Activated T-cell treated with anti-CD3 and anti-CD28 coated beads, Interleukin-2, amount 50 U/mL, for 48 hours (primary cell): ENCODE measurements at regions not wholly inside any gene's neighbourhood (a gene's known extent, or its start where the extent isn't known, plus 50 kb on each side); places are given as distances from the start of the nearest gene placed in this dataset.
"Not testable (repeated sequence)": the region's sequence is repeated elsewhere in the genome, so short reads cannot be mapped to it uniquely, and the experiment has no call there.

Experiments
- DNase-seq, 2 experiments: peaks; one replicate each; pipeline ENCODE4 v3.0.0-alpha.2; 2020

- not testable (repeated sequence) for DNase-seq
Measured at GRCh38 chr9:41754403-41754802, 374.8 kb downstream of the CNTNAP3B start.

GRCh38 chr9:41741897-41742296 is 387.3 kb downstream of the CNTNAP3B start:
- not testable (repeated sequence) for DNase-seq

DNA sequence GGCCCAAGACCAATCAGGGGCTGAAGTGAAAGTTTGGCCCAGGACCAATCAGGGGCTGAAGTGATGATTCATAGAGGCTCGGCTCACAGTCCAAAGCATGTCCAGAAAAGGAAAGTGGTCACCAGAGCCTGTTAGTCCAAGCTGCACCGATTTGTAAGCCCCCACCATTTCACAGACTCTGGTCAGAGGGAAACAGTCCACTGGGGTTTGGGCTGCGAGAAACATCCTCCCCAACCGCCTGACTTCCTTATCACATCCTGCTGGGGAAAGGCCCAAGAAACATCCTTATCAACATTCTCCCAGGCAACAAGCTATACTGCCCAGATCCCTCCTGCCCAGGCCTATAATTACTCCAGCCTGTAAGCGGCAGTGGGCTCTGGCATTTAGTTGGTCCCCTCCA is 388.1 kb downstream of the CNTNAP3B start:
- not testable (repeated sequence) for DNase-seq

DNA sequence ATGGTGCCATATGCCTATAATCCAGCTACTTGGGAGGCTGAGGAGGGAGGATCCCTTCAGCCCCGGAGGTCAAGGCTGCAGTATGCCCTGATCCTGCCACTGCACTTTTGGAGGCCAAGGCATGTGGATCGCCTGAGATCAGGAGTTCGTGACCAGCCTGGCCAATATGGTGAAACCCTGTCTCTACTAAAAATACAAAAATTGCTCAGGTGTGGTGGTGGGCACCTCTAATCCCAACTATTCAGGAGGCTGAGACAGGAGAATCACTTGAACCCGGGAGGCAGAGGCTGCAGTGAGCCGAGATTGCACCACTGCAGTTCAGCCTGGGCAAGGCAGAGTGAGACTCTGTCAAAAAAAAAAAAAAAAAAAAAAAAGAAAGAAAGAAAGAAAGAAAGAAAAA is 390.5 kb downstream of the CNTNAP3B start:
- not testable (repeated sequence) for DNase-seq

DNA sequence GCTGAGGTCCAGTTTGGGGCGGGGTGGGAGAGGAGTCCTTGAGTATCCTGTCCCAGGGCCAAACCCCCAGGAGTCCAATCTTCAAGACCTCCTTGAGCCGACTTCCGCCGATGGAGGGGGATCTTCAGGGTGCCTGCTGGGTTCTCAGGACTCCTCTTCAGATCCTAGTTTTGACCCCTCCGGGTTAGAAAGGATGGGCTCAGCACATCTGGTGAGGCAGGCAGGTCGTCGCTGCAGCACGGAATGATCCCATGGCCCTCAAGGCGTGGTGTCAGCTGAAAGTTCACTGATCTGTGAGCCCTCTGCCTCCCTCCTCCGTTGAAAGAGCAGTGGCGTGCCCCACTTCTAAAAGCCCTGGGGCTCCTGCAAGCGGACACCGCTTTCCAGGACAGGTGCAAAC is 430.0 kb downstream of the CNTNAP3B start:
- not testable (repeated sequence) for DNase-seq

GRCh38 chr9:41697080-41697479 is 432.1 kb downstream of the CNTNAP3B start:
- not testable (repeated sequence) for DNase-seq

DNA sequence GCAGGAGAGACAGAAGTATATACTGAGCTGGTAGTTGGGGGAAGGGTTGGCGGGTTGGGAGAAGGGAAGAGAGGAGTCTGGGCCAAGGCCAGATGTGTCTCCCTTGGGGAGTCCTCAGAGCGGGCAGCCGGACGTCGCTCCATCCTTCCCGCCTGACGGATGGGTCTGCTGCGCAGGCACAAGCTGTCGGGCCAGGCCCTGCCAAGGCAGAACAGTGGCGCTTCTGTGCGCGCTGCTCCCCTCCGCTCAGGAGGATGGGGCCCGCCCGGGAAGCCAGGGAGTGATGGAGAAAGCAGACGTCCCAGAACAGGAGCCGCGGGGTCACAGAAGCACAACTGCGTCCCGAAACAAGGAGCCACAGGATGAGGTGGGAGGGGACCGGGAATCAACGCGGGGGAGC is 449.9 kb downstream of the CNTNAP3B start:
- not testable (repeated sequence) for DNase-seq

DNA sequence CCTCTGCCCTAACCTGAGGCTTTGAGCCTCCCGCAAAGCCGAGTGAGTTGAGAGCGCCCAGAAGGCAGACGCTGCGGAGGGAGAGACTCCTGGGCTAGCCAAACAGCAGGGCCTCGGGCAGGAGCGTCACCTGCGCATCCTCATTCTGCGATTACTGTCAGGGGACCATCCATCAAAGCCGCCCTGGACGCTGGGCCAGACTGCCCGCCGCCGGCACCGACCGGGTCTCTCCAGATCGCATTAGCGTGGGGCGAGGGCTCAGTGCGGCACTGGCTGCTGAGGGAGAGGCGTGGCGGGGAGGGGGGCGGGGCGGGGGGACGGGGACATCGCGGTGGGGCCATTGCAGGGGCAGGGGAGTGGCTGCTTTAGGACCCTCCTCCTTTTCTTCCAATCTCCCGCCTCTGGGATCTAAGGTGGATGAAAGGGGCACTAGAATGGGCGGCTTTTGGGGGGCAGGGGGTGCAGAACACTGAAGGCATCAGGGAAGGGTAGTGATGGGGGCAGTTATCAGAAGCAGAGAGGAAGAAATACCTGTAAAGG is 465.7 kb downstream of the CNTNAP3B start:
- not testable (repeated sequence) for DNase-seq

DNA sequence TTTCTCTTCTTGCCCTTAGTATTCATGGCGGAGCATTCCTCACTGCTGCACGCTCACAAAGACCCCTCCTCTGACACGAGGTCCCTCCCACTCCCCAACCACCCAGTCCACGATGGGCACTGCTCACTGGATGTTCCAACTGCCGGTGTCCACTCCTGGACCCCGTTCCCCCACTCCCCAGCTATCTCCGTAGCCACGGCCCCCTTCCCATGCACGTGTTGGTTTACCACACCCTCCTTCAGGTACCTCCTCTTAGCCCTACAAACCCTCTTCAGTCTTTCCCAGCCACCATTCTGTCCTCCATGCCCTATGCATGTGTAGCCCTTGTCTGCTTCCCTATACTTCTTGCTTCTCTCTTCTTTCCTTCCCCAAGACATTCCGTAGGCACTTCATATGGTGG is 469.6 kb upstream of the ZNG1F start:
- DNase-seq, result not testable (repeated sequence)

DNA sequence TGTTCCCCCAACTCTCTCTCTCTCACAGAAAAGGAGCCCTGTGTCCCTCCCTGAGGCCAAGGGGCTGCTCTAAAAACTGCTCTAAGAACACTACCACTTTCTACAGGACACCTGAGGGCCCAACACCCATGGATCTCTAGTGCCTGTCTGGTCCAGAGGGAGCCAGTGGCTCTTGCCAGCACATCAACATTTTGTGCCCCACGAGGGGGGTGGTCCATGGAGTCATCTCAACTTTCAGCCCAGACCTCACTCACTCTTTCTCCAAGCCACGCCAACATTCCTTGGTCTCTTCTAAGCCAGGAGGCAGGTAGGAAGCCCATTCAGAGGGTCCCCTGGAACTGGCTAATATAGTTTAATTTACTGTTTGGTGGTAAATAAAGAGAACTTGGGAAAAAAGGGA is 469.0 kb upstream of the ZNG1F start:
- DNase-seq, result not testable (repeated sequence)

- DNase-seq, result not testable (repeated sequence)
Measured at GRCh38 chr9:41657141-41657540, 468.0 kb upstream of the ZNG1F start.

DNA sequence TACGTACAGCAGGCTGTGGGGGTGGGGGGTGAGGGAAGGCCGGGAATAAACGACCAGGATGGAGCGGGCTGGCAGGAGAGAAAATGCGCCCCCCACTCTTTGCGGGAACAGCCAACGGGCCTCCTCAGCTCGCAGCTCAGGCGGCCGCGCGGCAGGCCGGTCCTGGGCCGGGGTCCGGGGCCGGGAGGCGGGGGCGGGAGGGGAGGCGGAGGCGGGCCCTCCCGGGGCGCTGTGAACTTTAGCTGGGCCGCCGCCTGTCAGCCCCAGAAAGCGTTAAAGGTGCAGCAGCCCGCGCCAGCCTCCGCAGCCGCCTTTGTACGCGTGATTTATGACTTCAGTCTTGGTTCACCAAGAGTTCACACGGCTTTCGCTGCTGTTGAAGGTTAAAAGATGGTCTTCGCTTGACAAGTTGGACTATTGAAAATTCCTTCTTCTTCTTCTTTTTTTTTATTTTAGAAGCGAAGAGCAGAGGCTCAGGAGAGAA is 466.0 kb upstream of the ZNG1F start:
- DNase-seq, result peak in 1 of 2 experiments; percentile 19

- DNase-seq, result not testable (repeated sequence)
Measured at GRCh38 chr9:41654349-41654748, 465.2 kb upstream of the ZNG1F start.

GRCh38 chr9:41653560-41654340 is 464.6 kb upstream of the ZNG1F start:
- DNase-seq, result peak in 1 of 2 experiments; percentile 17

DNA sequence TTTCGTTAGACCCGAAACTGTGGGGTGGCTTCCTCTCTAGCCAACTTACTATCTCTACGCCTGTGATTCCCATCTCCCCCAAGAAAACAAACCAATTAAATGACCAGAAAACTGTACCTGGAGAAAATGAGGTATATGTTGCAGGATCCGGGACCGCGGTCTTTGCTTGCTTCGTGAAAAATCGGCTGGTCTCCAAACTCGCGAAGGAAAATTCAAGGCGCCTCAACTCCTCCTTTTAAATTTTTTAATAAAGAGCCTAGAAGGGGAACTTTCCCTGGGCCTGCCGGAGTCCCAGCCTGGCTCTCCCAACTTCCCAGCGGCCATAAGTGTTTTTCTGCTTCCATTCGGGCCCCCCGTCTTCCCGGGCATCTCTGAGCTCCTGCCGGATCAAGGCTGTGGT is 463.7 kb upstream of the ZNG1F start:
- DNase-seq, result not testable (repeated sequence)

DNA sequence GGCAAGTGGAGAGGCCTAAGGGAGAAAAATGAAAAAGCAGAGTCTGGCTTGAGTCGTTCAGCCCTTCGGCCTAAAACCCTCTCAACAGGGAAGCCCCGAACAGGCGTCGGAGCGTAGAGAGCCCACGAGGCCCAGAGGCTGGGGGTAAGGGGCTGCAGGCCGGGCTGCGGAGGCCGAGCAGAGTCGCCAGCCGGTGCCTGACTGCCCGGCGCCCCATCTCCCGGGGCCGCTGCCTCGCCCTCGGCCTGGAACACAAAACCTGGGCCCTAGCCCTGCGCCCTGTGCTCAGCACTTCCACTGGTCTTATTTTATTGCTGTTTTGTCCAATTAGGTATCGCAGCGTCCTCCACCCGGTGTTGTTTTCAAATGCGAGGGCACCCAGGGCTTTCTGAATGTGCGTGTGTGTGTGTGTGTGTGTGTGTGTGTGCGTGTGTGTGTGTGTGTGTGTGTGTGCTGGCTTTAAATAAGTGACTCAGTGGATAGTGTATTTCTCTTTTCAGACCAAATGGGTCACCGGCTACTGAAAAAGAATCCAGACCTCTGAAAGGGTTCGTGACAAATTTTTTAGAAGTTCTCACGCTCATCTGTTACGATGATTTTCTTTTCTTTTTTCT is 463.1 kb upstream of the ZNG1F start:
- DNase-seq, result not testable (repeated sequence)

- DNase-seq, result not testable (repeated sequence)
Measured at GRCh38 chr9:41650086-41650485, 461.0 kb upstream of the ZNG1F start.

- peak; percentile 31 to 34 for DNase-seq
Measured at GRCh38 chr9:41648564-41648963, 459.4 kb upstream of the ZNG1F start.

GRCh38 chr9:41646246-41646645 is 457.1 kb upstream of the ZNG1F start:
- DNase-seq, result not testable (repeated sequence)

DNA sequence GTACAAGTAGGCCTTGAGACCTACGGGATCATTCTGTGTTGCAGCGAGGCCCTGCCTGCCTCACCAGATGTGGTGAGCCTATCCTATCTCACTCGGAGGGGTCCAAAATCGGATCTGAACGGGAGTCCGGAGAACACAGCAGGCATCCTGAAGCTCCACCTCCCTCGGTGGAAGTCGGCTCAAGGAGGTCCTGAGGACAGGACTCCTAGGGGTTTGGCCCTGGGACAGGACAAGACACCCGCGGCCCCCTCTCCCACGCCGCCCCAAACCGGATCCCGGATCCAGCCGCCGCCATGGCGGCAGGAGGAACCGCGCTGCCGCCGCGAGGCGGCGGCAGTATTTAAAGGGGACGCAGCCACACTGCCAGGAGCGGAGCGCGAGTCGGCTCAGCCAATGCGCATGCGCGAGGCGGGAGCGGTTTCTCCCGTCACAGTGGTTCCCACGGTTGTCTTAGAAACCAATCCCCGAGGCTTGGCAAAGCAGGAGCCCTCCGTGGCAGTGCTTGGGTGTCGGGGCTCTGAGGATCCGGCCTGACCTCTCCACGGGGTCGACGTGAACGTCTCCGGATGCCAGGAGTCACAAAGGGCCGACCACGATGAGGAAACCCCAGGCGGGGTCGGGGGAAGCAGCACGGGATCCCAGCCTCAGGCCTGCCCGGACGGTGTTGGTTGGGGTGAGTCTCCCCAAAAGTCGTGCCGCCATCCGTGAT is 454.6 kb upstream of the ZNG1F start:
- peak; percentile 63 to 72 for DNase-seq

DNA sequence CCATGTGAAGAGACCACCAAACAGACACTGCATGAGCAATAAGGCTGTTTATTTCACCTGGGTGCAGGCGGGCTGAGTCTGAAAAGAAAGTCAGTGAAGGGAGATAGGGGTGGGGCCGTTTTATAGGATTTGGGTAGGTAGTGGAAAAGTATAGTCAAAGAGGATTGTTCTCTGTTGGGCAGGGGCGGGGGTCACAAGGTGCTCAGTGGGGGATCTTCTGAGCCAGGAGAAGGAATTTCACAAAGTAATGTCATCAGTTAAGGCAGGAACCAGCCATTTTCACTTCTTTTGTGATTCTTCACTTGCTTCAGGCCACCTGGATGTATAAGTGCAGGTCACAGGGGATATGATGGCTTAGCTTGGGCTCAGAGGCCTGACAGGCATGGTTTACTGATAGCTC is 444.6 kb upstream of the ZNG1F start:
- not testable (repeated sequence) for DNase-seq

GRCh38 chr9:41623666-41624065 is 434.5 kb upstream of the ZNG1F start:
- DNase-seq, result not testable (repeated sequence)

GRCh38 chr9:41619254-41619653 is 430.1 kb upstream of the ZNG1F start:
- not testable (repeated sequence) for DNase-seq
